Left renal cortex interstitium (tissue), 4 donors: ENCODE measurements at regions not wholly inside any gene's neighbourhood (a gene's known extent, or its start where the extent isn't known, plus 50 kb on each side); places are given as distances from the start of the nearest gene placed in this dataset.
A peak's percentile ranks its signal among the peaks of the same experiment; 100 is the strongest.

Experiments used
- DNase-seq, 4 donors: peaks; one replicate each; pipeline ENCODE4 v3.0.0-alpha.2; 2013; ENCODE audit warnings: low read depth in 4 of 4, low spot score in 2 of 4, missing footprints in 1 of 4

DNA sequence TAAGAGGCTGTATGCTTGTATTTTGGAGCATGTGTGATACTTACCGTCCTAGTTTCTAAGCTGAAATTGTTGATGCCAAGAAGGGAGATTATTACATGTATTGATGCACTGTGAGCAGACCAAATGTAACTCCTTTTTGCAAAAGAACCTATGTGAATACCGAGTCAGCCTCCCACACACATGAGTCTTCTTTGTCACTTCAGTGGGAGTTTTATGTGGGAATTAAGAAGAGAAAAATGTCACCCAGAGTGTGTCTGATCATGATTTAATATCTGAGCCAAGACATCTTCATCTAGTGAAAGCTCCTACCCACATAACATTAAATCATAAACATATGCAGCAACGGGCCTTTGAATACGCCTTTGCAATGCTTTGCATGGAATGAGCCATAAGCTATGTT is 380.3 kb upstream of the ACTBL2 start:
- no peak for DNase-seq

DNA sequence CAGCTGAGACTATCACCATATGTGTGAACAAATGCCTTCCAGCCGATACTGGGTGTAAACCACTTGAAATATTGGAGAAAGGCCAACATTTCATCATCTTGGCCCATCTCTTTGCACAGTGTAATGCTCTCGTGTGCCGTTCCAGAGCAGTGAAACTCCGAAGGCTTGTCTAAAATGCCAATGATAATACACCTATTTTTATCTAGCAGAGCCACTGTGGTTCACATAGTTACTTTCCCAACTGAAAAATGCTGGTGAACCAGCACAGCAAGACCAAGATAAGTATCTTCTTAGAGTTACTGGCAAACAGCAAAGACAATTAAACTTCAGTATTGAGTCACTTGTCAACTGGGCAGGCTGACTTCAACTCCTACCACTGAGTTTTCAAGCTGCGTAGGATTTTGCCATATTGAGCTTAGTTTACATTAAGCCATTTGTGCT is 379.9 kb upstream of the ACTBL2 start:
- no peak for DNase-seq

DNA sequence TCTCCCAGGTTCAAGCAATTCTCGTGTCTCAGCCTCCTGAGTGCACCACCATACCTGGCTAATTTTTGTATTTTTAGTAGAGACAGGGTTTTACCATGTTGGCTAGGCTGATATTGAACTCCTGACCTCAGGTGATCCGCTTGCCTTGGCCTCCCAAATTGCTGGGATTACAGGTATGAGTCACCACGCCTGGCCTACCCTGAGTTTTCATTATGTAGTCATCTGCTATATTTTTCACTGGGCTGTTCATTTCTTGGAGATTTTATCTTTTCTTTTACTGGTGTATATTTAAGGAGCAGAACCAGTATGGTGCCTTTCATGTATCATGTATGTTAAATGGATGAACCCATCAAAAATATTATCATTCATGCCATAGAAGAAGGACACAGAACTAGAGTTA is 377.0 kb upstream of the ACTBL2 start:
- DNase-seq = no peak

DNA sequence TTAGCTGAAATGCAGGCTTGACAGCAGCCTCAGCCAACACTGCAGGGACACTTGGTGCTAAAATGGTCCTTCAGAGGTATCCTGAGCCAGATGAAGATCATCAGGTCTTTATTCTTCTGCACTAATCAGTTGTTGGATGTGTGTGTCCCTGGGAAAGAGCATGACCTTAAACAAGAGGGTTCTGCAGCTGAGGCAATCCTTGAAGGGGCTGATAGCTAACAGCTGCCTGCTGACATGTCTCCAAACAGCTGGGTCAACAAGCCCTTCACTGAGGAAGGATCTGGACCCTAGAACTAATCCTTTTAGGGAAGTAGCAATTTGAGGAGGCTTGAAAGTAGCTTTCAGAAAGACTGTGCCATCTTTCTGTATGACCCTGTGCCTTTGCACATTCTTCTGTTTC is 376.3 kb upstream of the ACTBL2 start:
- peak in 1 of 4 donors; percentile 28 for DNase-seq

DNA sequence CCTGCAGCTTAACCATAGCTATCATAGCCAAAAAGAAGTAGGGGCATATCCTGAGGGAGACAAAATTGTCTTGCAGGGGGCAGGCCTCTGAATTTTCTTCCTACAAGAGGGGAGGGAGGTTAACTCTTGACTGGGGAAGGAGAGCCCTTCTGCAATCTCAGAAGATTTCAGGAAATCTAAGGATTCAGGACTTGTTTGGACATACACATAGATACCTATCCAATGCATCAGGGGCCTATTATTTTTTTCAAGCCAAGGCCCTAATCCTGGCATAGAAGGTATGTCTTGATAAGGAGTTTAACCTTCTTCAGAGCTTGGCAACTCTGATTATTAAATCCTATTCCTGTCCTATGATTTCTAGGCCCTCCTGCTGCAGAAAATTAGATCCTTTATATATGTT is 375.1 kb upstream of the ACTBL2 start:
- no peak for DNase-seq

DNA sequence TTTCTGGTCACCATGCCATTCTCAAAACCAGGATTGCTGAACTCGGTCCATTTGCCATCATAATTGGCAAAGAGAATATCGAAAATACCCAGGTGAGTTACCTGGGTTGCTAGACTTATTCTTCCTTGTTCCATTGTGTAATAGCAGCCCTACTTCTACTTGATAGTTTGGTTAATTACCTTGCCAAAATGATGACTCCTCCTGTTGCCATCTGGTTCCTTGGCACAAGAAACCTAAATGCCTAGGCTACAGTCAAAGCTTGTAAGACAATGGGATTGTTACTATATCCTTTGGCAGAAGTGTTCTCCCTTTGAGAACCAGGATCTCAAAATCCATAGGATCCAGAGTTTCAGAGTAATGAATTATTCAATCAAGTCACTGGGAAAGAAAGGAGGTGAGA is 373.2 kb upstream of the ACTBL2 start:
- DNase-seq = no peak

DNA sequence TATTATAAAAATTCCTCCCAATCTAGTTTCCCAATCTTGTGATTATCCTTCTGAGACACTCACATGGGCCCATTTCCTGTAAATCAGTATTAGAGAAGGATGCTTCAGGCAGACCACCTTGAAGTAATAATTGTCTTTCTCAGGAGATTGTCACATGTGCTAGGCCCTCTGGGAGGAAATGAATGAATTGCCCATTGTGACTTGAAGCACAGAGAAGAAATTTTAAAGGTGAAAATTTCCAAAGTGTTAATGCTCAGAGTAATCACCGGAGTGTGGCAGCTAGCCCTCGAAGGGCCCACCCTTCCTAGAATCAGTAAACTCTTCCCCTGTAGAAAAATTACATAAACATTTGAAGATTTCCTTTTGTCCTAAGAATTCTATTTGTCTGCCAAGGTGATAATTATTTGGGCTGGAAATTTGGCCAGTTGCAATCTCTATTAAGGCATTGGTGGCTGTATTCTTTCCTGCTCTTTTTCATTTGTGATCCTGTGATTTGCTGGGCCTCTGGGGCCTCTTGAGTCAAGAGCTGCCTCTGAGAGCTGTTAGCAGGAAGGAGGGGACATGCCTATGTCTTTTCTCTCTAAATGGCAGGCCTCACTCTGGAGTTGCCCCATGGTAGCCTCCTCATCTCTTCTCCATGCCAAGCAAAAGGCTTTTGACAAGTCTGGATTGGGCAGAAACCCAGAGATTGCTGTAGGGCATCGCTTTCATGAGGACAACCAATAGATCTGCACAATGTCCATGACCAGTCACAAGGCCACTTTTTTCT is 371.5 kb upstream of the ACTBL2 start:
- no peak for DNase-seq

DNA sequence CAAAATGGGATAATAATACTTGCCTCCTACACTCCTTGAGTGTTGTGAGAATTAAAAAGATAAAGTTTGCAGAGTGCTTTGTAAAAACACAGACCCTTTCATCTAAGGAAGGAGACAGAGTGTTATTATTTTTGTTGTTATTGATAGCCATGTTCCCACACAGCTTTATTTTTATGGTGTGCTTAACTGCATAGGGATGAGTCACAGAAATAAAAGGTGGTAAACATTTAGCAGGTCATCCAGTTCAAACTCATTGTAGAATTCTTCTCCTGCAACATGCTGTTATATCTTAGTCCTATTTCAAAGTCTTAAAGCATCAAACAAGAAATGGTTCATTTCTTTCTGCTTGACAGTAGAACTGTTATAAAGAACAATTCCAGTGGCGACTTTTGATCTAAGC is 367.5 kb upstream of the ACTBL2 start:
- DNase-seq = no peak

DNA sequence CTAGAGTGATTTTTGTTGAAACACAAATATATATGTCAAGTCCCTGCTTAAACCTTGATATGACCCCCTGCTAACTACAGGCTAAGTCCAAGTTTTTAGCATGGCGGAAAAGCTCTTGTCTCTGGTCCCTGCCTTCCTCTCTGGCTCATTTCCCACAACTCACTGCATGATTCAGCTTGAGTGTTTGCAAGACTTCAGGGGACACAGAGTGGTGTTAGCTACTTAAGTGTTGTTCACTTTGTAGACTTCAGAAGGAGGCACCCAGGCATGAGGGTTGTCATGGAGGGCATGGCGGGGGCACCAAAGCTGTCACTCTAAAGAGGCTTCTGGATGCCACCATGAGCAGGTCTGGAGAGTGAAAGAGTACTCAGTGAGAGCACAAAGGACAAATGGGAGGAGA is 362.4 kb upstream of the ACTBL2 start:
- DNase-seq = no peak

DNA sequence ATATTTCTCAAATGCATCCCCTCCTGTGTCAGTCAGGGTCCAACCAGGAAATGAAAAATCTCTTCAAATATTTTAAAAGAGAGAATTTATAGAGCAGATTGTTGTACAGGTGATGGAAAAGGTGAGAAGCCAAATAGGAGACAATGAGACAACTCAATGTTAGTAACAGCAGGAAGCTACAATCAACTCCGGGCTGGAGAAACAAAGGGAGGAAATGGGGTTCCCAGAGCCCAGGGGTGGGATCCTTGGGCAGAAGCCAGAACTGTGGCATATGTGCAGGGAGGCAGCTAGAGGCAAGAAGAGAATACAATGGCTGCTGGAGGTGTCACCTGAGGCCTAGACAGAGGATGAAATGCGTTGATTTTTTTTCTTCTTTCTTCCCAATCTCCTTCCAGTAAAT is 361.8 kb upstream of the ACTBL2 start:
- no peak for DNase-seq

DNA sequence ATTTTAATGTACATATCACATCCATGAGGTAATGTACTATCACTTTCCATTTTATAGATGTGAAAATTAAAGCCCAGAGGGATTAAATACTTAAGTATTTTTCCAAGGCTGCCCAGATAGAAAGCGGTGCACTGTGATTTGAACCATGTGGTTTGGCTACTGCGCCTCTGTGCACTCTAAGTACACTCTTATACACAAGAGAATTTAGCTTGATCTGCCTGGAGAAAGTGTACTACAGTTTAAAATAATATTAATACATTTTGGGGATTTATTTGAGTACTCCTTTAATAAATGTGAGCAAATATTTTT is 360.4 kb upstream of the ACTBL2 start:
- DNase-seq = no peak

DNA sequence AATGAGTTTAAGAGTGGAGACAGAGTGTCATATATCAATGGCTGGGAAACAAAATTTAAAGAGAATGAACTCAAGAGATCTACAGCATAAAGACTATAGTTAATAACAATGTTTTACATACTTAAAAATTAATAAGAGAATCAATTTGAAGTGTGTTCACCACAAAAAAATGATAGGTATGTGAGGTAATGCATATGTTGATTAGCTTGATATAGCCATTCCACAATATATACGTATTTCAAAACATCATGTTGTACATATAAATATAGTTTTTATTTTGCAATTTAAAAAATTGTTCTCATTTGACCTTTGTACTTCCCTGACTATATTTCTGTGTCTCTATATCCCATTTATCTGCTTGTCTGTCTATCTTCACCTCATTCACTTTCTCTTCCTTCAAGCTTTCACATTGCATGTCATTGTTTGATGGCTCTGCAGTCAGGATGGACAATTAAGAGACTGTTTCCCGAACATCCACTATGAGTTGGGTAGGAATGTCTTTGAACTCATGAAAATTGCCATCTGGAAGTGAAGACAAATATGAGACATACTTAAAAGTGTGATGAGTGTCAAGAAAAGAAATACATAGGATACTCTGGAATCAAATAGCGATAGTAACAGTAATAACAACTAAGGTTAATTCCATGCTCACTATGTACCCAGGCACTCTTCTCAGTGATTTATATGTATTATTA is 359.9 kb upstream of the ACTBL2 start:
- no peak for DNase-seq

DNA sequence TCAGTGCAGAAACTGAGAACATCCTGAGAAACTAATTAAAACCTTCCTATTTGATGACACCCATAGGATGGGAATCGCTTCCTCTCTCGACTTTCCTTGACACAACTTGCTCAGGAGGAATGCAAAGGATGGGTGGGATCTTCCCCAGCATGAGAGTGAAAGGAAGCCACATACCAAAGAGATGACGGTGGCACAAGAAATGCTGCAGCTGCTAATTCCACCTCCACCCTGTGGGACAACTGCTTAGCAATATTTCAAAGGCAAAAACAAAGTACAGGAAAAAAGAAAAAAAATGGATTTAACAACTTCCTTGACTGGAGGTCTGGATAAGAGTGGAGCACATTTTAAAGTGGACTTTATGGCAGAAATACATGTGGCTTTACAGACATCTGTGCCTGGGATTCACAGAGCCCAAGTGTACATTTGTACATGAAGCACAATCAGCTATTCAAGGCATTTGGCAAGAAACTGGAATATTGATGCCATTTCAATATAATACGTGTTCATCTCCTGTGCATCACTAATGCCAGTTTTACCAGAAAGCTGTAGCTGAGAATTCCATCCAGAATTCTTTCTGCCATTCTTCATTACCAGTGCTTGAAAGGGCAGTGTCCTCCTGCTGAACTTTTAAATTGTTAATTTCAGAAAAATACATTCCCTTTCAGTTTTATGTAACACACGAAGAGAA is 359.2 kb upstream of the ACTBL2 start:
- DNase-seq = peak in 1 of 4 donors; percentile 29

DNA sequence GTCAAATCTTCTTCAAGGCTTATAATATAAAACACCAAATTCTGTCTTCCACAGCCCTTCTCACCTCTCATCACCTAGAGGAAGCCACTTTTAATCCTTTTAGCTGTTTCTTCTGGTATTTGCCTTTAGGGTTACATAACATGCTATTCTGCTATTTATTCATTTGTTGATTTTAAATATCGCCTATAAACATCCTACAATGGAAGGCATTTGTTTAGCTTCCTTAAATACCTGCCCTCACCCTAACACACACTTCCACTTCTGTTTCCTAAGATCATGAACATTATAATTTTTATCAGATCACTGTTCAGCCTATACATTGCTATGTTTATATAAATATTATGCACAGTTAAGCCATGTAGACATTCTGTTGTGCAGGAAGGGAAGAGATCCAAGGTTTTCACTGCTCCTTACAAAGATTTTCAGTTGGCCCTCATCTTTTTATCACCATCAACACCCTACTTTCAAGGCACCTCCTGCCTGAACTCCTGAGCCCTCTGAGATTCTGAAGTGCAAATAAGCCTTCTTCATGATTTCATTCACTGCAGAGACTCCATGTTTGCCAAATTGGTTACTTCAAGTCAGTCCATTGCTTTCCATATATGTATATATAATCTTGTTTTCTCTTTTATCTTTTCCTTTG is 356.9 kb upstream of the ACTBL2 start:
- DNase-seq = no peak

DNA sequence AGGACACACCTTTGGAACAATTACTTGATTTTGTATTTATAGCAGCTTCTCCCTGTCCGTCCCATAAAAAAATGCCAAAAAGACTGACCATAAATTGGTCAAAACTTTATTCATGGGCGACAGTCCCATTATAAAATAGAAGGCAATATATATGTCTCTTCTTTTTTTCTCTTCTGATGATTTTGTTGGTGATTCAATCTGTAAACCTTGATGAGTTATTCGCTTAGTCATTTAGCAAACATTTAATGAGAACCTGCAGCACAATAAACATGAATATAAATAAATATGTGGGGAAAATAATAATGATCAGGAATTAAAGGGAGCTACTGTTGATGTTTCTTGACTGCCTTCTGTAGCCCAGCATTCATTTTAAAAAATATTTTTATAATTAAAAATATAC is 356.4 kb upstream of the ACTBL2 start:
- no peak for DNase-seq

DNA sequence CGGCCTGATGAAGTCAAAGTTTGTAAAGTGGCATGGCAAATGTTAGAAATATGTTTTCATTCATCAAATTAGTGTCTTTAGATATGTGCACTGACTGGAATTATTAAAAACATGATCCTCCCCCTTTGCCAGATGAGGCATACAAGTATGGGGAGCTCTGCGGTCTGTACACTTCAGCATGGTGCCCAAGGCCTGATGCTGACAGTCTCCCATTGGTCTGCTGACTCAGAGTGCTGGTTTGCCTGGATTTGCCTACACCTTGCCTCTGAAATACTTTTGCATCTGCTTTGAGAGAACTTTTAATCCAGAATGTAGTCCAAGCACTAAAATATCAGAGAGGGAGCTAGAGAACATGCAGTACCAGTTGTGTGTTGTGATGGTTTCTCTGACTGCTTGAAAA is 354.3 kb upstream of the ACTBL2 start:
- DNase-seq = no peak

DNA sequence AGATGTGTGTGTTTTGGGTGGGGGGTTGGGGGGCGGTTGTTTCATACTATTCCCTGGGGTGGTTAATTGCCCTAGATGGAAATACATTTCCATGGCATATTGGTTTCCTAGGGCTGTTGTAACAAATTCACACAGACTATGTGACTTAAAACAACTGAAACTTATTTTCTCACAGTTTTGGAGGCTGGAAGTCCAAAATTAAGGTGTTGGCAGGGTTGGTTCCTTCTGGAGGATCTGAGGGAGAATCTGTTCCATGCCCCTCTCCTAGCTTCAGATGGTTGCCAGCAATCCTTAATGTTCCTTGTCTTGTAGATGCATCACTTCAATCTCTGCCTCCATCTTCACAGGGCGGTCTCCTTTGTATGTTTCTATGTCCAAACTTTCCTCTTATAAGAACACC is 353.7 kb upstream of the ACTBL2 start:
- DNase-seq = no peak

DNA sequence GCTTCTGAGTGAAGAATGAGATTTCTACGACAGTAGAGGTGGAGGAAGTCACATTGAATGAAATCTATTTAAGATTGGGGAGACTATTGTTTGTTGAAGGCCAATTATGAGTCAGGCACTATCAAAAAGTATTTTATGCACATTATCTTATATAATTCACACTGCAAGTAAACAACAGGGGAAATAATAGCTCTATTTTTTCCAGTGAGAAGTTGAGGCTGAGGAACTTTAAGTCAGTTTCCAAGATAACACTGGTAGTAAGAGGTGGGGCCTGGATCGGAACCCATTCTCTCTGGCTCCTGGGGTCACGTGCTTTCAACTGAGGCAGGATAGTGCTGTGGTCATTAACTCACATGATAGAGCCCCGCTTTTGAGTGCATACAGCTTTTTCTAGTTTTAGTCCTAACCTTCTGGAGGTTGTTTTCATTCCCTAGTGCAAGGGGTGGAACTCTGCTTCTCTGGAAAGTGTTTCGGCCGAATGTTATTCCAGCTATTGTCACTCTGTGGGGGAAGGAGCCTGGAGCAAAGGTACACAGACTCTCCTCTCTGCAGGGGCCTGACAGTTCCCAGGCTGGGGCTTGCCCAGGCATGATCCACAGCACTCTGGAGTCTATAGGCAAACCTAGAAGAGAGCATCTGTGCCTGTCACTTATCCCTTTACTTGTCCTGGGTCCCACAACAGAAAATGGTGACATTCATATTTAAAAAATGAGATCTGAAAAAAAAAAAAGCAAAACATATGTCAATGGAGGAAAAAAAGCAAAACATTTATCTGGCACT is 352.4 kb upstream of the ACTBL2 start:
- no peak for DNase-seq

DNA sequence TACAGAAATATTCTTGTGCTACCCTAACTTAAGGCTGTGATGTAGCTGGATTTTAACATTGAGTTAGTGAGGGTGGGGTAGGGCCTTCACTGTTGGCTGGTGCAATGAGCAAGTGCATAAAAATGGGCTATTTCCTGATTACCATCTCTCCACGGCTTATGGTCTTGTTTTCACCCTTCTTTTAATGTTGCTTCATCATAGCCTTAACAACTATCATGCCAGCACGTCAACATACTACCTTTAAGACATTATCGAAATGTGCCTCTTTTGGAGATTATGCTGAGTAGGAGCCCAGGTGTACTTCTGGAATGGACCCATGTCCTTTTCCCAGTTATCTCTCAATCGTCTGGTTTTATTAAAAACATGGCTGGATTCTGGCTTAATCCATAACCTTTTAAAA is 350.9 kb upstream of the ACTBL2 start:
- no peak for DNase-seq

DNA sequence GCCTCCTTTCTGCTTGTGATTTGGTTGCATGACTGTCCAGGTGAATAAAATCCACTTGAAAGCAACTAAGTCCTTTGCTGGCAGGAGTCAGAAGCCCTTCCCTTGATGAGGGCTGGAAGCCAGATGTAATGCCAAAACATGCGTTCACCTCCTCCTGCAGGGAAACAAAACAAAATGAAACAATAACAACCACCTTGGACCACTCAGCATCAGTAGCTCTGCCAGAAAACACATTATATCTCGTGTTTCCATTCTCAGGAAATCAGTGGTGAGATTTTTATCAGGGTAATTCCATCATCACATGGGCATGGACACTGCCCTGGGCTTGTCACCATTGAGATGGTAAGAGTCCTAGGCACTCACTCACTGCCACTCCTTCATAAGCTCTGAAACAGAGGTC is 350.3 kb upstream of the ACTBL2 start:
- DNase-seq = no peak

DNA sequence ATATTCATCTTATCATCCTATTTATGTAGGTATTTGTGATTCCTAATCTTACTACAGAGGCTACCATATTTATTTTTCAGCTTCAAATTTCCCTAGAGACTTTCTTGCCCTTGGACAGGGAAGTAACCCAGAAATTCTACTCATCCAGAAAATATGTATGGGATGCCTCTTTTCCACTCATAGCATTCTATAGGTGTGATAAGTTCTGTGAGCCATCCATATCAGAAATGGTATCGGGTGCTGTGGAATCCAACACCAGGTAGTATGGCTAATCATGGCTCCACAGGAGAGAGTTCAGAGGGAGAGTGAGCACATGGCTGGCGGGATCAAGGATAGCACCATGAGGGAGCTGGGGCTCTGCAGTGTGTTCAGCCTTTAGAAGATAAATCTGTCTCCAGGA is 349.3 kb upstream of the ACTBL2 start:
- no peak for DNase-seq
